ENCODE measurements at regions not wholly inside any gene's neighbourhood (a gene's known extent, or its start where the extent isn't known, plus 50 kb on each side); places are given as distances from the start of the nearest gene placed in this dataset.
"Not testable (repeated sequence)": the region's sequence is repeated elsewhere in the genome, so short reads cannot be mapped to it uniquely, and the experiment has no call there.

DNA sequence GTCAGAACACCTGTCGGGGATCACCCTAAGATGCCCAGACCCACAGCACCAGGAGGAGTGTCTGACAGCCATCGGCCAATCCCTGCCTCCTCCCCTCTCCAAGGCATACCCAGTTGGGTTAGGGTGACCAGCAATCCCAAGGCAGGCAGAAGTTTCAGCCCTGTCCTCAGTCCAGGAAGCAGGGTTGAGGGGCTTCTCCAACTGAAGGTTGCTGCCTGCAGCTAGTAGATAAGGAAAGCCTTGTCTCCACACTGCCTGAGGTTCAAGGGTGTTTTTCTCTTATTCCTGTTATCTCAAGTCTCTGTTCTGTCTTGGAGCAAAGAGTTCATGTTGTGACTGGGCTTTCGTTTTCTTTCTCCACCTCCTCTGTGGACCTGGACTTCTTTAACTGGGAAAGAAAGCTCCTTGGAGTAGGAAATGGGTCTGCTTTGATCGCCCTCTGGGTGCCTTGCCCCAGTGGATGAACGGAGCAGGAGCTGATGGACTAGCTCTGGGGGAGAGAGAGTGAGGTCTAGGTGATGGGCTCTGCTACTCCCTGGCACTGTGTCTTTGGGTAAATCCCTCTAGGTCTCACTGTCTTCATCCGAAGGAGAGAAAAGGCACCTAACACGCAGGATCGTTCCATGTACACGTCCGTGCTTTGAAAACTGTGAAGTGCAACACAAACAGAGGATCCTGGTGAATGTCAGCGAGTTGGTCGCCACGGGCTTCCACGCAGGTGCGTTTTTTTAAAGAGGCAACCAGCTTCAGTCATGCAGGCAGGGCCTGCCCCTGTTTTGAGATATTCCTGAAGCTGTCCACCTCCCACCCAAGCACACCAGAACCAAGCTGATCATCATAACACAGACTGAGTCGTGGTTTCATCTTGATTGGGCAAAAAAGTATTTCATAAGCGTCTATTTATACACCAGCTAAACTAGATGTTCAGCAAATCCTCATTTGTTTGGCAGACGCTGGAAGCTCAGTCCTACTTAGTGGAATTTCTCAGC lies 52.5 kb upstream of the FOXN3 start:
- in situ Hi-C loops (cut with HindIII; ENCODE audit: low sequenced_read_pairs), result no loop called here

DNA sequence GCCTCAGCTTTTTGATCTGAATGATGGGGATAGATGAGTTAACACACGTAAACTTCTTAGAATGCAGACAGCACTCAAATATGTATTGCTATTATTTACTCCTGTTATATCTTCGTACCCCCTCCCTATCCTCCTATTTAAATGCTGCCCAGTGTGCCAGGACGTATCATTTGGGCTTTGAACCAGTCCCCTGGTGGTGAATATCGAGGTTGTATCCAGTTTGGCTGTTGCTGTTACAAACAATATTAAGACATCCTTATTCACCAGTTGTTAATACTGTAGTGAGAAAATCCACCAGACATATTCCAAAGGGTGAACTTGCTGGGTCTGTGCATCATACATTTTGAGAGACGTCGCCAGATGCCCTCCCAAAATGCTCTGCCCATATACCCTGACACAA lies 51.5 kb upstream of the FOXN3 start:
- in situ Hi-C loops (cut with HindIII; ENCODE audit: low sequenced_read_pairs), result no loop called here

DNA sequence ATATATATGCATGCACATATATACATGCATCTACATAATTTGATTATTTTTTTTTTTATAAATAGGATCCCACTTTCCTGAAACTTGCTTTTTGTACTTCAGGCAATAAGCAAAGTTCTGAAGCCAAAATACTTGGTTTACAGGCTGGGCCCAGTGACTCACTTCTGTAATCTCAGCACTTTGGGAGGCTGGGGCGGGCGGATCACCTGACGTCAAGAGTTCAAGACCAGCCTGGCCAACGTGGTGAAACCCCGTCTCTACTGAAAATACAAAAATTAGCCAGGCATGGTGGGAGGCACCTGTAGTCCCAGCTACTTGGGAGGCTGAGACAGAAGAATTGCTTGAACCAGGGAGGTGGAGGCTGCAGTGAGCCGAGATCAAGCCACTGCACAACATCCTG lies 51.0 kb upstream of the FOXN3 start:
- in situ Hi-C loops (cut with HindIII; ENCODE audit: low sequenced_read_pairs), result not testable (repeated sequence)

DNA sequence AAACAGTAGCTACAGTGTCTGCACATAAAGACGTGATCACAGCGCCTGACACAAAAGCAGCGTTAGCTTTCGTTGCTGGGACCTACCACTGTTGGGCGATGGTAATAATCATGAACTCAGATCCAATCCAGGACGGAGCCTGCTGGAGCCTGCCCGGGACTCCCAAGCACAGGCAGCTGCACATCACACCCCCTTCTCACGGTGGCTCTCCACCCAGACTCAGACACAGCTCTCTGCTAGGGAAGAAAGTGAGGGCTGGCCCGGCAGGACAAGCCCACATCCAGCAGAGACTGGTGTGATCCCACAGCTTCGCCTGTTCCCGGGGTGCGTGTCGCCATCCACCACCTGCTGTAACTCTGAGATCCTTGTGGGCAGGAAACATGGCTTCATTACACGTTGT lies 49.9 kb upstream of the FOXN3 start:
- in situ Hi-C loops (cut with HindIII; ENCODE audit: low sequenced_read_pairs), result no loop called here

Data from DLD1 (cell line).